ENCODE measurements at regions not wholly inside any gene's neighbourhood (a gene's known extent, or its start where the extent isn't known, plus 50 kb on each side); places are given as distances from the start of the nearest gene placed in this dataset.

GRCh38 chr12:92029902-92030586 is 115.6 kb downstream of the BTG1 start:
- DNase-seq = no peak

- no peak for DNase-seq
Observed at GRCh38 chr12:92029136-92029535, 116.5 kb downstream of the BTG1 start.

- no peak for DNase-seq
Observed at GRCh38 chr12:92028441-92028709, 117.3 kb downstream of the BTG1 start.

- DNase-seq = no peak
Observed at GRCh38 chr12:92027701-92028440, 117.8 kb downstream of the BTG1 start.

GRCh38 chr12:92027243-92027642 is 118.4 kb downstream of the BTG1 start:
- no peak for DNase-seq

GRCh38 chr12:92025462-92026207 is 120.0 kb downstream of the BTG1 start:
- DNase-seq = no peak

GRCh38 chr12:92022093-92022492 is 123.6 kb downstream of the BTG1 start:
- no peak for DNase-seq

- no peak for DNase-seq
Observed at GRCh38 chr12:92021666-92022035, 124.0 kb downstream of the BTG1 start.

- no peak for DNase-seq
Observed at GRCh38 chr12:92020983-92021665, 124.5 kb downstream of the BTG1 start.

GRCh38 chr12:92019491-92020277 is 126.0 kb downstream of the BTG1 start:
- no peak for DNase-seq

GRCh38 chr12:92012691-92013090 is 133.0 kb downstream of the BTG1 start:
- no peak for DNase-seq

GRCh38 chr12:92010853-92011701 is 134.6 kb downstream of the BTG1 start:
- peak; percentile 28 for DNase-seq

GRCh38 chr12:92010368-92010767 is 135.3 kb downstream of the BTG1 start:
- no peak for DNase-seq

GRCh38 chr12:92008345-92008744 is 137.3 kb downstream of the BTG1 start:
- DNase-seq = no peak

- no peak for DNase-seq
Observed at GRCh38 chr12:92007787-92008186, 137.9 kb downstream of the BTG1 start.

GRCh38 chr12:92003701-92004100 is 141.9 kb downstream of the BTG1 start:
- no peak for DNase-seq

GRCh38 chr12:92002673-92003382 is 142.8 kb downstream of the BTG1 start:
- no peak for DNase-seq

- no peak for DNase-seq
Observed at GRCh38 chr12:92002195-92002649, 143.4 kb downstream of the BTG1 start.

- peak; percentile 31 for DNase-seq
Observed at GRCh38 chr12:92000597-92000996, 145.0 kb downstream of the BTG1 start.

GRCh38 chr12:91999823-92000222 is 145.8 kb downstream of the BTG1 start:
- DNase-seq = no peak

- no peak for DNase-seq
Observed at GRCh38 chr12:91998316-91998715, 147.3 kb downstream of the BTG1 start.

Measured in CD4-positive, alpha-beta T cell treated with Interleukin-4 for 4 hours (primary cell).